Loucy (cell line): ENCODE measurements at regions not wholly inside any gene's neighbourhood (a gene's known extent, or its start where the extent isn't known, plus 50 kb on each side); places are given as distances from the start of the nearest gene placed in this dataset.

Experiments used
- H2AFZ ChIP-seq: fragments of 200-600 bp; sonication (generic); 2 replicates; pipeline ENCODE4 v1.6.0; 2016; ENCODE audit warnings: antibody characterized with exemption, mild to moderate bottlenecking, low read length, moderate library complexity
- H3F3A ChIP-seq: fragments of 200-600 bp; 2 replicates; pipeline ENCODE4 v1.6.0; 2016; ENCODE audit warnings: antibody characterized with exemption, low read depth, mild to moderate bottlenecking
- H3K27me3 ChIP-seq: fragments of 200-600 bp; sonication (generic); 2 replicates; pipeline ENCODE4 v1.6.1; 2014; ENCODE audit warnings: low read length, mild to moderate bottlenecking; ENCODE audit not compliant: insufficient read depth, poor library complexity, severe bottlenecking
- H3K36me3 ChIP-seq: fragments of 200-600 bp; sonication (generic); 2 replicates; pipeline ENCODE4 v1.6.1; 2016; ENCODE audit warnings: low read length; ENCODE audit not compliant: insufficient read depth
- H3K4me1 ChIP-seq: fragments of 200-600 bp; sonication (generic); 2 replicates; pipeline ENCODE4 v1.5.1; 2014; ENCODE audit warnings: low read length, mild to moderate bottlenecking; ENCODE audit not compliant: insufficient read depth, poor library complexity, severe bottlenecking
- H3K4me2 ChIP-seq: fragments of 200-600 bp; sonication (generic); 2 replicates; pipeline ENCODE4 v1.6.0; 2014; ENCODE audit warnings: antibody characterized with exemption, low read length, low read depth, mild to moderate bottlenecking; ENCODE audit not compliant: poor library complexity, severe bottlenecking
- H3K4me3 ChIP-seq: fragments of 200-600 bp; sonication (generic); 2 replicates; pipeline ENCODE4 v1.5.1; 2014; ENCODE audit warnings: low read length, mild to moderate bottlenecking, mixed read lengths; ENCODE audit not compliant: poor library complexity, severe bottlenecking
- H3K79me2 ChIP-seq: fragments of 200-600 bp; sonication (generic); 2 replicates; pipeline ENCODE4 v1.6.1; 2014; ENCODE audit warnings: low read length; ENCODE audit not compliant: insufficient read depth
- H3K9ac ChIP-seq: fragments of 200-600 bp; sonication (generic); 2 replicates; pipeline ENCODE4 v1.6.0; 2014; ENCODE audit warnings: mild to moderate bottlenecking, low read depth, low read length, moderate library complexity; ENCODE audit not compliant: poor library complexity, severe bottlenecking
- H3K9me2 ChIP-seq: fragments of 200-600 bp; sonication (generic); replicated peaks from 2 replicates; pipeline ENCODE4 v1.6.1; 2016; ENCODE audit warnings: low read depth, low read length, mixed read lengths
- H3K9me3 ChIP-seq: fragments of 200-600 bp; sonication (generic); 2 replicates; pipeline ENCODE4 v1.6.1; 2014; ENCODE audit warnings: mild to moderate bottlenecking, antibody characterized with exemption, low read length, low read depth; ENCODE audit not compliant: insufficient read depth
- H4K20me1 ChIP-seq: fragments of 200-600 bp; sonication (generic); 2 replicates; pipeline ENCODE4 v1.6.0; 2014; ENCODE audit warnings: antibody characterized with exemption, low read length, mild to moderate bottlenecking; ENCODE audit not compliant: insufficient read depth, poor library complexity, severe bottlenecking
- EZH2phosphoT487 ChIP-seq: fragments of 200-600 bp; IDR thresholded peaks from 2 replicates; pipeline ENCODE4 v1.6.1; 2018; ENCODE audit warnings: antibody characterized with exemption, mild to moderate bottlenecking, moderate library complexity, borderline replicate concordance
- TF ChIP-seq, protein P1 (sequence below): fragments of 200-600 bp; sonication (generic); conservative IDR thresholded peaks from 2 replicates; pipeline ENCODE4 v1.5.1; 2014; ENCODE audit warnings: mild to moderate bottlenecking, antibody characterized with exemption, low read length

DNA sequence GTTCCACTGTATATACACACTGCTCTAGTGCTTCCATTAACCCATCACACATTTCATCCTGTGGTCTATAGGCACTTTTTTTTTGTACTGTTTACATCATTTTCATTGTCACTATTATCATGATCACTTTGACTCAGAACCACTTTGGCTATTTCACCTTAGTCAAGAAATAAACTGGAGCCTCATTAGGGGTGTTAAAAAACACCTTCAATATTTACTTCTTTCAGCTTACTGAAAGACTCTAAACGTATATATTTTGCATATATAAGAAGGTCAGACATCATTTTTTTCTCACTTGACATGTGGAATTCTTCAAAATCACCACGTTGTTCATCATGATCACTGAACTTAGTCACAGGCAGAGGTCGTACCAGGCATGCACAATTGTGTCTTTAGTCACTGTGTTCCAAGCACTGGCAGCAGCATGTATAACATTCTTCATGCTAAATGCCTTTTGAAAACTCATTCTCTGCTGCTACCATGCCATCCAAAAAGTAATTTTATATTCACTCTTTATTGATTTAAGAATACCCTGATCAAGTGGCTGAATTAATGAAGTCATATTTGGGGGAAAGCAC, 229.2 kb upstream of the ARSJ start:
- Histone ChIP-seq H4K20me1 (no peaks in the 10 kb centered on the region), H3K79me2 (no peaks in the 10 kb centered on the region), H3K9me2 (no peaks in the 10 kb centered on the region), H3K9ac (no peak overlapping the region), H3K4me3 (no peak overlapping the region), H3F3A (no peaks in the 10 kb centered on the region), H3K36me3 (no peaks in the 10 kb centered on the region), H3K4me2 (no peak overlapping the region), H3K4me1 (peaks cover 3% of the 10 kb centered on the region), H3K9me3 (no peaks in the 10 kb centered on the region), H3K27me3 (no peaks in the 10 kb centered on the region), H2AFZ (no peak overlapping the region)
- TF ChIP-seq, protein P1, sequence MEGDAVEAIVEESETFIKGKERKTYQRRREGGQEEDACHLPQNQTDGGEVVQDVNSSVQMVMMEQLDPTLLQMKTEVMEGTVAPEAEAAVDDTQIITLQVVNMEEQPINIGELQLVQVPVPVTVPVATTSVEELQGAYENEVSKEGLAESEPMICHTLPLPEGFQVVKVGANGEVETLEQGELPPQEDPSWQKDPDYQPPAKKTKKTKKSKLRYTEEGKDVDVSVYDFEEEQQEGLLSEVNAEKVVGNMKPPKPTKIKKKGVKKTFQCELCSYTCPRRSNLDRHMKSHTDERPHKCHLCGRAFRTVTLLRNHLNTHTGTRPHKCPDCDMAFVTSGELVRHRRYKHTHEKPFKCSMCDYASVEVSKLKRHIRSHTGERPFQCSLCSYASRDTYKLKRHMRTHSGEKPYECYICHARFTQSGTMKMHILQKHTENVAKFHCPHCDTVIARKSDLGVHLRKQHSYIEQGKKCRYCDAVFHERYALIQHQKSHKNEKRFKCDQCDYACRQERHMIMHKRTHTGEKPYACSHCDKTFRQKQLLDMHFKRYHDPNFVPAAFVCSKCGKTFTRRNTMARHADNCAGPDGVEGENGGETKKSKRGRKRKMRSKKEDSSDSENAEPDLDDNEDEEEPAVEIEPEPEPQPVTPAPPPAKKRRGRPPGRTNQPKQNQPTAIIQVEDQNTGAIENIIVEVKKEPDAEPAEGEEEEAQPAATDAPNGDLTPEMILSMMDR: no peak
- TF ChIP-seq EZH2phosphoT487: no peak

DNA sequence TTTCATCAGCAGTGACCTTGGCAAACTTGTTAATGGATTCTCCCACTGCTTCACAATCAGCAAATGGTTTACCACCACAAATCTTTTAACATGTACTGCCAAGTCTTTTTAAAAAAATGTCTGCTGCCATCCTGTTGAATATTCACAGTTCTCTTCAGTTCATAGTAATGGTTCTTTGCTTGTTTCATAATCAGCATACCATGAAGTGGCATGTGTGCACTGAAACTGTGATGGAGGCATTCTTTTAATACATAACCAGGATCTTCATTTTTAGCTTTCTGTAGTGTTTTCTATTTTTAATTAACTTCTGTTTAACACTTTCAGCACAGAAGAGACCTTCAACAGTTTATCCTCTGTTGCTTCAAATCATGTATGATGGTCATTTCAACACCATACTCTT, 230.1 kb upstream of the ARSJ start:
- peak overlapping the region; percentile 15; the same call in 1 of the 2 replicates for H2AFZ ChIP-seq
- H3K9me3 ChIP-seq: no peaks in the 10 kb centered on the region

DNA sequence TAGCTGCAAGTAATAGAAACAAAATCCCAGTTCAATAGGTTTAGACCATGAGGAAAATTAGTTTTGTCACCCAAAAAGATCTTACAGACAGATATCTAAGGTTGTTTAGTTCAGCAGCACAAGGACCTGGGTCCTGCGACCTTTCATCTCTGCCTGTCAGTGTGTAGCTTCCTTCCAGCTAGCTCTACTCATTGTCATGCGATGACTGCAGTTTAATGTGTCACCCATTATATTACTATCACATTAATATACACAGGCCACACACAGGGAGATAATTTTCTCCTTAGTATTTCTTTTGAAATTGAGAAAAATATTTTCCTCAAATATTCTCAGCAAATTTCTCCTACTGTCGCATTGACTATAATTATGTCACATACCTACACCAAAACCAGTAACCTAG, 232.1 kb upstream of the ARSJ start:
- Histone ChIP-seq H4K20me1 (no peaks in the 10 kb centered on the region), H3K27me3 (no peaks in the 10 kb centered on the region), H3K4me3 (no peak overlapping the region), H3K4me1 (peaks cover 3% of the 10 kb centered on the region), H3K9me2 (no peaks in the 10 kb centered on the region), H2AFZ (no peak overlapping the region), H3K4me2 (no peak overlapping the region), H3K9ac (no peak overlapping the region), H3F3A (no peaks in the 10 kb centered on the region), H3K36me3 (no peaks in the 10 kb centered on the region), H3K9me3 (no peaks in the 10 kb centered on the region), H3K79me2 (no peaks in the 10 kb centered on the region)
- TF ChIP-seq, protein P1: no peak
- no peak for TF ChIP-seq EZH2phosphoT487

More for the DNA sequence above, 230.1 kb upstream of the ARSJ start:
- no peak for TF ChIP-seq EZH2phosphoT487
- TF ChIP-seq, protein P1: no peak
- H3K9me2 ChIP-seq: no peaks in the 10 kb centered on the region
- H3K9ac ChIP-seq: no peak overlapping the region
- H3K4me3 ChIP-seq: no peak overlapping the region
- no peak overlapping the region for H3K4me2 ChIP-seq
- no peaks in the 10 kb centered on the region for H3K36me3 ChIP-seq
- no peaks in the 10 kb centered on the region for H4K20me1 ChIP-seq
- H3K4me1 ChIP-seq: peaks cover 3% of the 10 kb centered on the region
- no peaks in the 10 kb centered on the region for H3K79me2 ChIP-seq
- H3K27me3 ChIP-seq: no peaks in the 10 kb centered on the region
- H3F3A ChIP-seq: no peaks in the 10 kb centered on the region
